OCI-LY7 (cell line): ENCODE measurements at regions not wholly inside any gene's neighbourhood (a gene's known extent, or its start where the extent isn't known, plus 50 kb on each side); places are given as distances from the start of the nearest gene placed in this dataset.

Experiments used
- BruUV-seq: library from RNA; stranded (reverse); fragments of 400-500 nt; replicated peaks from 2 replicates; lab custom pipeline; 2021; lab: Mats Ljungman, UMichigan
- CTCF ChIA-PET: fragments of 300-600 bp; sonication (Branson Sonifier 250); formaldehyde crosslinking; loops from one replicate; lab custom pipeline; 2022; ENCODE audit warnings: antibody characterized with exemption; ENCODE audit not compliant: unreplicated experiment; lab: Charles Lee
- POLR2A ChIA-PET: fragments of 300-600 bp; sonication (Branson Sonifier 250); formaldehyde crosslinking; loops from one replicate; lab custom pipeline; 2022; ENCODE audit warnings: antibody characterized with exemption; lab: Charles Lee
- DNase-seq: peaks from one replicate; pipeline ENCODE4 v3.0.0-alpha.2; 2015; ENCODE audit warnings: low spot score
- H2AFZ ChIP-seq: fragments of 200-600 bp; sonication (generic), shearing (Covaris generic); 2 replicates; pipeline ENCODE4 v1.6.1; 2014; ENCODE audit warnings: mild to moderate bottlenecking, antibody characterized with exemption, low read length, moderate library complexity
- H3K27ac ChIP-seq: fragments of 200-600 bp; sonication (generic); 2 replicates; pipeline ENCODE4 v1.5.1; 2014; ENCODE audit warnings: mixed run types, low read depth, mild to moderate bottlenecking, moderate library complexity, low read length, inconsistent platforms; ENCODE audit not compliant: poor library complexity, severe bottlenecking
- H3K36me3 ChIP-seq: fragments of 200-600 bp; sonication (generic); 2 replicates; pipeline ENCODE4 v1.6.1; 2014; ENCODE audit warnings: mild to moderate bottlenecking, antibody characterized with exemption, low read length, moderate library complexity, mixed read lengths; ENCODE audit not compliant: insufficient read depth
- H3K4me1 ChIP-seq: fragments of 200-600 bp; sonication (generic); 2 replicates; pipeline ENCODE4 v1.5.1; 2014; ENCODE audit warnings: mild to moderate bottlenecking, low read length; ENCODE audit not compliant: insufficient read depth, poor library complexity, severe bottlenecking
- H3K4me2 ChIP-seq: fragments of 200-600 bp; sonication (generic); 2 replicates; pipeline ENCODE4 v1.6.1; 2014; ENCODE audit warnings: mild to moderate bottlenecking, low read length
- H3K4me3 ChIP-seq: fragments of 200-600 bp; sonication (generic); 2 replicates; pipeline ENCODE4 v1.5.1; 2014; ENCODE audit warnings: mild to moderate bottlenecking, low read depth, low read length; ENCODE audit not compliant: poor library complexity, severe bottlenecking
- H3K79me2 ChIP-seq: fragments of 200-600 bp; sonication (generic); 2 replicates; pipeline ENCODE4 v1.6.1; 2016; ENCODE audit warnings: low read depth, mild to moderate bottlenecking, low read length, moderate library complexity, mixed read lengths; ENCODE audit not compliant: insufficient read depth
- H3K9me2 ChIP-seq: fragments of 200-600 bp; sonication (generic); 2 replicates; pipeline ENCODE4 v1.6.1; 2016; ENCODE audit warnings: mild to moderate bottlenecking, low read length, mixed read lengths; ENCODE audit not compliant: insufficient read depth
- H3K9me3 ChIP-seq: fragments of 200-600 bp; sonication (generic); 2 replicates; pipeline ENCODE4 v1.6.1; 2014; ENCODE audit warnings: mild to moderate bottlenecking, mixed run types, low read length, mixed read lengths
- H4K20me1 ChIP-seq: fragments of 200-600 bp; sonication (generic); 2 replicates; pipeline ENCODE4 v1.6.1; 2014; ENCODE audit warnings: mild to moderate bottlenecking, antibody characterized with exemption, low read length, moderate library complexity, mixed read lengths; ENCODE audit not compliant: insufficient read depth
- EZH2phosphoT487 ChIP-seq: fragments of 200-600 bp; sonication (generic); IDR thresholded peaks from 2 replicates; pipeline ENCODE4 v1.6.1; 2018; ENCODE audit warnings: low read depth, borderline replicate concordance, mild to moderate bottlenecking, mixed run types, antibody characterized with exemption, low read length, moderate library complexity, mixed read lengths
- intact Hi-C: fragments of 100-400 bp; cut with micrococcal nuclease; formaldehyde crosslinking; loops from one replicate; pipeline ENCODE4 v1.10.0; 2022; ENCODE audit not compliant: unreplicated experiment
- TF ChIP-seq, protein P1 (sequence below): fragments of 200-600 bp; sonication (generic); conservative IDR thresholded peaks from 2 replicates; pipeline ENCODE4 v1.5.1; 2014; ENCODE audit warnings: mild to moderate bottlenecking, antibody characterized with exemption, low read length, moderate library complexity, mixed read lengths

DNA sequence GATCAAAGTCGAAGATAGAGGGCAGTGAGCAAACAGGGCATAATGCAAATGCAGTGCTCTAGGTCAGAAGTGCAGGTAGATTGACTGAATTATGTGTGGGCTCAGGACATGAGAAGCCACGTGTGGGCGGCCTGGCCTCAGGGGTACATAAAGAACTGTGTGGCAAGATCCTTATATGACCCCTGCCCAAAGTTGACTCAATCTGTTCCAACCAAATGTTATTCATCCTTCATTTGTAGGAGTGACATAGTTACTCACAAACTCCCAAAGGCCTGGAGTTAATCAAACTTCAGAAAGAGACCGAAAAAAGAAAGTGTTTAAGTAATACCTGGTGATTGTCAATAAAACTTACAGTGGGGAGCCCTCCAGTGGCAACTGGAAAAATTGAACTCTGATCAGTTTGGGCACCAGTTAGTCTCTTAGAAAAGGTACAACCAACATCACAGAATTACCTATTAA, 150.4 kb upstream of the FAR2 start:
- Histone ChIP-seq H3K4me2 (no peak overlapping the region), H3K36me3 (no peaks in the 10 kb centered on the region), H3K4me1 (no peaks in the 10 kb centered on the region), H3K9me3 (no peaks in the 10 kb centered on the region), H3K27ac (no peak overlapping the region), H3K79me2 (no peaks in the 10 kb centered on the region), H3K9me2 (no peaks in the 10 kb centered on the region), H3K4me3 (no peak overlapping the region), H4K20me1 (no peaks in the 10 kb centered on the region), H2AFZ (no peak overlapping the region)
- no peak for DNase-seq
- TF ChIP-seq, protein P1, sequence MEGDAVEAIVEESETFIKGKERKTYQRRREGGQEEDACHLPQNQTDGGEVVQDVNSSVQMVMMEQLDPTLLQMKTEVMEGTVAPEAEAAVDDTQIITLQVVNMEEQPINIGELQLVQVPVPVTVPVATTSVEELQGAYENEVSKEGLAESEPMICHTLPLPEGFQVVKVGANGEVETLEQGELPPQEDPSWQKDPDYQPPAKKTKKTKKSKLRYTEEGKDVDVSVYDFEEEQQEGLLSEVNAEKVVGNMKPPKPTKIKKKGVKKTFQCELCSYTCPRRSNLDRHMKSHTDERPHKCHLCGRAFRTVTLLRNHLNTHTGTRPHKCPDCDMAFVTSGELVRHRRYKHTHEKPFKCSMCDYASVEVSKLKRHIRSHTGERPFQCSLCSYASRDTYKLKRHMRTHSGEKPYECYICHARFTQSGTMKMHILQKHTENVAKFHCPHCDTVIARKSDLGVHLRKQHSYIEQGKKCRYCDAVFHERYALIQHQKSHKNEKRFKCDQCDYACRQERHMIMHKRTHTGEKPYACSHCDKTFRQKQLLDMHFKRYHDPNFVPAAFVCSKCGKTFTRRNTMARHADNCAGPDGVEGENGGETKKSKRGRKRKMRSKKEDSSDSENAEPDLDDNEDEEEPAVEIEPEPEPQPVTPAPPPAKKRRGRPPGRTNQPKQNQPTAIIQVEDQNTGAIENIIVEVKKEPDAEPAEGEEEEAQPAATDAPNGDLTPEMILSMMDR, result peak; percentile 69
- TF ChIP-seq EZH2phosphoT487, result no peak
- ChIA-PET CTCF (no interaction called here), POLR2A (interaction anchor here (1.1 kb wide), 1 partner anchor 36 kb away, joined by 4 read pairs; no protein-coding TSS in a partner anchor)
- no TSS peak for BruUV-seq
- intact Hi-C loops, result no loop called here

DNA sequence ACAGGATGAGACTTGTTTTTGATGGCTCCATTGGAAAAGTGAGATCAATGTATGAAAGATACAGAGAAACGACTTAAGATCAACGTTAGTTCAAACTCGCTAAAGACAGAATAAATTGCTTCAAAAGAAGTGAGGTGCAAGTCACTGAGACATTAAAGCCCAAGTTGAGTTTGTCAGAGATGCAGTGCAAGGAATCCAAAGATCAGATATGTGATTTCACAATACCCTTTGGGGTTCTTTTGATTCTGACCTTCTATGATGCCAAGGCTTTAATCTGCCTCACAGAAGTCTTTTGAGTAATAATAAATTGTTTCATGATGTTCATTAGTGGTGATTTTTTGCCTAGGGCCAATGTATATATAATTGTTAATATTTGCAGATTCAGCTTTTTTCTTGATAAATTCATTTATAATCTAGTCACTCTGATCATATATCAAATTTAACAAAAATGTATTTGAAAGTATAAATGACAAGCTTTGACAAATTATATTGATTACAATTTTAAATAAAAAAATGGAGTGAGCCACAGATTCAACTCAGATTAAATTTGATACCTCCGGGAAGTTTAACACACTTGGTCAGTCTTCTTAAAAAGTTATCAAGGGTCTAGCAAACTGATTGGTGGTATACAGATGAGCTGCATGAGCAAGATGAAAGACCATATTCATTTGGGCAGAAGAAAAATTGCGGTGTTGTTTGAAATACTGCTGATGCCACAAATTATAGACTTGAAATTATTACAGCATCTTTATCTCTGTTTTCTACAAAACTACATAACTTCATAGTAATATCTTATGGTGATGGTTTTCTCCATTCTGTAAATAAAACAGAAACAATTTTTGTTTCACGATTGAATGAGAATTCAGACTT, 144.8 kb upstream of the FAR2 start:
- Histone ChIP-seq H2AFZ (no peak overlapping the region), H3K4me1 (no peaks in the 10 kb centered on the region), H3K4me2 (no peak overlapping the region), H3K79me2 (no peaks in the 10 kb centered on the region), H3K36me3 (no peaks in the 10 kb centered on the region), H3K9me2 (no peaks in the 10 kb centered on the region), H3K4me3 (no peak overlapping the region), H4K20me1 (no peaks in the 10 kb centered on the region), H3K27ac (no peak overlapping the region), H3K9me3 (no peaks in the 10 kb centered on the region)
- BruUV-seq, result no TSS peak
- DNase-seq, result no peak
- intact Hi-C loops, result no loop called here
- ChIA-PET POLR2A (interaction anchor here (0.6 to 1.0 kb wide), 2 partner anchors 19 to 154 kb away, joined by 3 read pairs; no protein-coding TSS in a partner anchor), CTCF (no interaction called here)
- TF ChIP-seq, protein P1, result no peak
- no peak for TF ChIP-seq EZH2phosphoT487

DNA sequence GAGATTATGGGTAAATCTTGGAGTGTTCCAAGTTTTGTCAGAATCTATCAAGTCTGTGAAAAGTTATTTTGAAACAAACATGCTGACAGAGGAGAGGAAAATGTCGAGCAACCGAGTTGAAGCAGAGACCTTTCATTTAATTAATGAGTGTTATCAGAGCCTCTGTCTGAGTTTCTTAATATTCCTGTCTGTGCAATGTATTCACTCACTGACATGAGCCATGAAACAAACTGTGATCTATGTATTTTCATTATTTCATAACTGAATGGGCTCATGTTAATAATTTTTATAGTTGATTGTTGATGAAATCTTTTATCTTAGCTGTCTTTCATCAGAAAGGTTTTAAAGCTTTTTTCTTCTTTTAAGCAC, 144.2 kb upstream of the FAR2 start:
- Histone ChIP-seq H3K79me2 (no peaks in the 10 kb centered on the region), H4K20me1 (no peaks in the 10 kb centered on the region), H3K4me3 (no peak overlapping the region), H3K27ac (no peak overlapping the region), H3K4me2 (no peak overlapping the region), H3K36me3 (no peaks in the 10 kb centered on the region), H3K9me3 (no peaks in the 10 kb centered on the region), H3K4me1 (no peaks in the 10 kb centered on the region), H2AFZ (no peak overlapping the region), H3K9me2 (no peaks in the 10 kb centered on the region)
- TF ChIP-seq EZH2phosphoT487, result no peak
- TF ChIP-seq, protein P1, result no peak
- no peak for DNase-seq
- intact Hi-C loops, result no loop called here
- no TSS peak for BruUV-seq
- ChIA-PET CTCF (no interaction called here), POLR2A (interaction anchor here (0.6 to 1.0 kb wide), 2 partner anchors 18 to 154 kb away, joined by 3 read pairs; no protein-coding TSS in a partner anchor)
